Peyer's patch (tissue), 4 donors: ENCODE measurements at regions not wholly inside any gene's neighbourhood (a gene's known extent, or its start where the extent isn't known, plus 50 kb on each side); places are given as distances from the start of the nearest gene placed in this dataset.

Experiments used
- DNase-seq, 3 donors: peaks; one replicate each; pipeline ENCODE4 v3.0.0-alpha.2; 2017 to 2019
- H3K27ac ChIP-seq, 4 donors: fragments of 200-600 bp; sonication (generic); one replicate each; pipeline ENCODE4 v1.5.1; 2016 to 2019
- H3K27me3 ChIP-seq, 2 donors: fragments of 200-600 bp; sonication (generic); one replicate each; pipeline ENCODE4 v1.5.1; 2019
- H3K36me3 ChIP-seq, 3 donors: fragments of 200-600 bp; sonication (generic); one replicate each; pipeline ENCODE4 v1.5.1; 2016 to 2019
- H3K4me1 ChIP-seq, 4 donors: fragments of 200-600 bp; sonication (generic); one replicate each; pipeline ENCODE4 v1.5.1; 2016 to 2019
- H3K4me3 ChIP-seq, 4 donors: fragments of 200-600 bp; sonication (generic); 1 replicate in 3 of 4; 2 replicates in 1 of 4; pipeline ENCODE4 v1.5.1; 2016 to 2019; ENCODE audit warnings: mild to moderate bottlenecking in 1 of 4
- H3K9me3 ChIP-seq, 4 donors: fragments of 200-600 bp; sonication (generic); one replicate each; pipeline ENCODE4 v1.5.1; 2016 to 2019; ENCODE audit warnings: mild to moderate bottlenecking in 1 of 4
- CTCF ChIP-seq, 6 experiments: fragments of 450-650 bp in 4 of 6; fragments of 200-600 bp in 2 of 6; sonication (generic) in 1 of 6; IDR thresholded peaks; one replicate each; pipeline ENCODE4 v1.5.1; 2017 to 2019; ENCODE audit warnings: antibody characterized with exemption in 6 of 6, mild to moderate bottlenecking in 3 of 6, moderate library complexity in 1 of 6
- POLR2A ChIP-seq, 2 donors: fragments of 450-650 bp; IDR thresholded peaks; one replicate each; pipeline ENCODE4 v1.5.1; 2017; ENCODE audit warnings: antibody characterized with exemption in 2 of 2, mild to moderate bottlenecking in 2 of 2, moderate library complexity in 2 of 2

- Histone ChIP-seq H3K27me3 (no peaks in the 10 kb centered on the region), H3K4me1 (no peaks in the 10 kb centered on the region), H3K9me3 (no peaks in the 10 kb centered on the region), H3K36me3 (no peaks in the 10 kb centered on the region), H3K4me3 (no peak overlapping the region), H3K27ac (no peak overlapping the region)
- DNase-seq: no peak
- TF ChIP-seq CTCF (IDR thresholded peaks at IDR 0.05): peak in 5 of 6 experiments; percentile 31 to 61 (median 50)
- no peak for TF ChIP-seq POLR2A (IDR thresholded peaks at IDR 0.05)
Observed at GRCh38 chr15:81939604-81940440, 106.0 kb downstream of the MEX3B start.

- no peaks in the 10 kb centered on the region for H3K4me1 ChIP-seq
- TF ChIP-seq CTCF (IDR thresholded peaks at IDR 0.05): no peak
- TF ChIP-seq POLR2A (IDR thresholded peaks at IDR 0.05): no peak
- H3K36me3 ChIP-seq: no peaks in the 10 kb centered on the region
- no peak overlapping the region for H3K4me3 ChIP-seq
- no peaks in the 10 kb centered on the region for H3K9me3 ChIP-seq
- H3K27ac ChIP-seq: no peak overlapping the region
- DNase-seq: no peak
- H3K27me3 ChIP-seq: no peaks in the 10 kb centered on the region
Observed at GRCh38 chr15:81937189-81937588, 108.6 kb downstream of the MEX3B start.

DNA sequence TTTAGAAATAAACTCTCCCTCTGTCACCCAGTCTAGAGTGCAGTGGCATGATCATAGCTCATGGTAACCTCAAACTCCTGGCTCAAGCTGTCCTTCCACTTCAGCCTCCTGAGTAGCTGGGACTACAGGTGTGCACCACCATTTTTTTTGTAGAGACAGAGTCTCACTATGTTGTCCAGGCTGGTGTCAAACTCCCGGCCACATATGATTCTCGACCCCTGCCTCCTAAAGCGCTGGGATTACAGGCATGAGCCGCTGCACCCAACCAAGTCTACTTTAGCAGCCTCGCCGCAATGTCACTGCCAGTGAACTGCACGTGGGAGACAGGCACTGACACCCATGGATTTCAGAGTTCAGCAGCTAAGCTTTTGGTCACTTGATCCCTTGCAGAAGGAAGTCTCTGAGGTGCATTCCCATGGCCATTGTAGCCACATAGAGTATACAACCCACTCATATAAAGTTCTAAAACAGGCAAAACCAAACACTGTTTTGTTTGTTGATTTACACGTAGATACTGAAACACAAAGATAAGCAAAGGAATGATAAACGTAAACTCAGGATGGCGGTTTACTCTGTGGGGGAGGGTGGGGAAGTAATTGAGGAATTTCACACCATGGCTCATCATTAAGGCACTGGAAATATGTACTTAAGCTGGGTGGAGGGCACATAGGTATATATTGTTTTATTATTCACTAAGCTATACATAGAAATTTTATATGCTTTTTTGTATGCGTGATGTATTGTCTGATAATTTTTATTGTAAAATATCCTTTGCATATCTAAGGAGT lies 115.0 kb downstream of the MEX3B start:
- TF ChIP-seq POLR2A (IDR thresholded peaks at IDR 0.05) (no peak), CTCF (IDR thresholded peaks at IDR 0.05) (no peak)
- Histone ChIP-seq H3K4me3 (no peak overlapping the region), H3K27ac (no peak overlapping the region), H3K9me3 (no peaks in the 10 kb centered on the region), H3K27me3 (no peaks in the 10 kb centered on the region), H3K36me3 (no peaks in the 10 kb centered on the region), H3K4me1 (no peaks in the 10 kb centered on the region)
- DNase-seq: no peak

GRCh38 chr15:81929557-81929956 lies 116.3 kb downstream of the MEX3B start:
- Histone ChIP-seq H3K9me3 (no peaks in the 10 kb centered on the region), H3K4me3 (no peak overlapping the region), H3K27me3 (no peaks in the 10 kb centered on the region), H3K4me1 (no peaks in the 10 kb centered on the region), H3K36me3 (no peaks in the 10 kb centered on the region), H3K27ac (no peak overlapping the region)
- TF ChIP-seq CTCF (IDR thresholded peaks at IDR 0.05) (no peak), POLR2A (IDR thresholded peaks at IDR 0.05) (no peak)
- DNase-seq: no peak

GRCh38 chr15:81926981-81927380 lies 118.8 kb downstream of the MEX3B start:
- Histone ChIP-seq H3K4me3 (no peak overlapping the region), H3K4me1 (no peaks in the 10 kb centered on the region)

More at GRCh38 chr15:81926981-81927380, 118.8 kb downstream of the MEX3B start:
- DNase-seq: no peak
- Histone ChIP-seq H3K27me3 (no peaks in the 10 kb centered on the region), H3K27ac (no peak overlapping the region), H3K9me3 (no peaks in the 10 kb centered on the region), H3K36me3 (no peaks in the 10 kb centered on the region)
- TF ChIP-seq POLR2A (IDR thresholded peaks at IDR 0.05) (no peak), CTCF (IDR thresholded peaks at IDR 0.05) (no peak)
